IPS-20b (cell line): ENCODE measurements at regions not wholly inside any gene's neighbourhood (a gene's known extent, or its start where the extent isn't known, plus 50 kb on each side); places are given as distances from the start of the nearest gene placed in this dataset.

Experiments
- H3K27ac ChIP-seq: one replicate; pipeline ENCODE4 v1.5.1; 2013; ENCODE audit warnings: low read length
- H3K27me3 ChIP-seq: 2 replicates; pipeline ENCODE4 v1.6.1; 2013; ENCODE audit warnings: mild to moderate bottlenecking, low read length, inconsistent platforms; ENCODE audit not compliant: insufficient read depth
- H3K36me3 ChIP-seq: 2 replicates; pipeline ENCODE4 v1.6.1; 2013; ENCODE audit warnings: low read depth, mild to moderate bottlenecking, inconsistent platforms, low read length, moderate library complexity; ENCODE audit not compliant: insufficient read depth
- H3K4me1 ChIP-seq: 2 replicates; pipeline ENCODE4 v1.6.1; 2013; ENCODE audit warnings: mild to moderate bottlenecking, control low read depth, inconsistent platforms, low read length, moderate library complexity; ENCODE audit not compliant: insufficient read depth
- H3K4me3 ChIP-seq: 2 replicates; pipeline ENCODE4 v1.5.1; 2013; ENCODE audit warnings: mild to moderate bottlenecking, low read length, inconsistent platforms
- H3K9ac ChIP-seq: 2 replicates; pipeline ENCODE4 v1.6.1; 2013; ENCODE audit warnings: low read depth, mild to moderate bottlenecking, inconsistent platforms, low read length, moderate library complexity
- H3K9me3 ChIP-seq: 2 replicates; pipeline ENCODE4 v1.6.1; 2013; ENCODE audit warnings: mild to moderate bottlenecking, low read depth, low read length, inconsistent platforms; ENCODE audit not compliant: insufficient read depth

GRCh38 chr3:194773216-194773615, 87.5 kb downstream of the FAM43A start:
- Histone ChIP-seq H3K36me3 (no peaks in the 10 kb centered on the region), H3K9me3 (no peaks in the 10 kb centered on the region), H3K4me3 (no peak overlapping the region), H3K27ac (no peak overlapping the region), H3K4me1 (peaks cover 6% of the 10 kb centered on the region; the same call in 1 of the 2 replicates), H3K9ac (no peak overlapping the region), H3K27me3 (peaks cover 15% of the 10 kb centered on the region)

- H3K4me3 ChIP-seq, result no peak overlapping the region
- H3K36me3 ChIP-seq, result no peaks in the 10 kb centered on the region
- peaks cover 10% of the 10 kb centered on the region for H3K27me3 ChIP-seq
- H3K4me1 ChIP-seq, result no peaks in the 10 kb centered on the region; the same call in 1 of the 2 replicates
- no peak overlapping the region for H3K27ac ChIP-seq
- no peaks in the 10 kb centered on the region for H3K9me3 ChIP-seq
- H3K9ac ChIP-seq, result no peak overlapping the region
Observed at GRCh38 chr3:194773771-194774455, 88.2 kb downstream of the FAM43A start.

- Histone ChIP-seq H3K9me3 (no peaks in the 10 kb centered on the region), H3K27ac (no peak overlapping the region), H3K27me3 (peaks cover 10% of the 10 kb centered on the region), H3K4me3 (no peak overlapping the region), H3K4me1 (no peaks in the 10 kb centered on the region), H3K36me3 (no peaks in the 10 kb centered on the region), H3K9ac (no peak overlapping the region)
Observed at GRCh38 chr3:194775266-194775665, 89.6 kb downstream of the FAM43A start.

DNA sequence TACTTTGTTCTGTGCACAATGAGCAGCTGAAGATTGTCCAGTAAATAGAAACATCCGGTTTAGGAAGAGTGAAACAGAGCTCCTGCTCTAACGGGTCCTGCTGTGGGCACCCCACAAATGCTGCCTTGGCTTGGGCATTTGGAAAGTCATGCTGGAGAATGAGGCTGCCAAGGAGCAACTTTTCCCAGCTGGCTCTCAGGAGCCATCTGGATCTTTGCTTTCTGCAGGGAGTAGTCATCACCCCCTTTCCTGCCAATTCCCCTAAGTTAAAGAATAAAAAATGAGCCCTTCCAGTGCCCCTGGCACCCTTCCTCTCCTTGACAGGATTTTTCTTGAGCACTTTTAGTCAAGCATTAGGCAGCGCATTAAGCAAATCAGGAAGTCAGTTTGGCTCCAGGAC, 90.0 kb downstream of the FAM43A start:
- Histone ChIP-seq H3K4me1 (no peaks in the 10 kb centered on the region), H3K4me3 (no peak overlapping the region), H3K9me3 (no peaks in the 10 kb centered on the region), H3K36me3 (no peaks in the 10 kb centered on the region), H3K27me3 (peaks cover 8% of the 10 kb centered on the region), H3K27ac (no peak overlapping the region), H3K9ac (no peak overlapping the region)

GRCh38 chr3:194777729-194778128, 92.0 kb downstream of the FAM43A start:
- Histone ChIP-seq H3K36me3 (no peaks in the 10 kb centered on the region), H3K9me3 (no peaks in the 10 kb centered on the region), H3K4me3 (no peak overlapping the region), H3K9ac (no peak overlapping the region), H3K27me3 (no peaks in the 10 kb centered on the region; the same call in 1 of the 2 replicates), H3K4me1 (no peaks in the 10 kb centered on the region), H3K27ac (no peak overlapping the region)

- Histone ChIP-seq H3K9ac (no peak overlapping the region), H3K4me3 (no peak overlapping the region), H3K4me1 (no peaks in the 10 kb centered on the region), H3K36me3 (no peaks in the 10 kb centered on the region), H3K9me3 (no peaks in the 10 kb centered on the region), H3K27me3 (no peaks in the 10 kb centered on the region; the same call in 1 of the 2 replicates), H3K27ac (no peak overlapping the region)
Observed at GRCh38 chr3:194779729-194780224, 94.1 kb downstream of the FAM43A start.

DNA sequence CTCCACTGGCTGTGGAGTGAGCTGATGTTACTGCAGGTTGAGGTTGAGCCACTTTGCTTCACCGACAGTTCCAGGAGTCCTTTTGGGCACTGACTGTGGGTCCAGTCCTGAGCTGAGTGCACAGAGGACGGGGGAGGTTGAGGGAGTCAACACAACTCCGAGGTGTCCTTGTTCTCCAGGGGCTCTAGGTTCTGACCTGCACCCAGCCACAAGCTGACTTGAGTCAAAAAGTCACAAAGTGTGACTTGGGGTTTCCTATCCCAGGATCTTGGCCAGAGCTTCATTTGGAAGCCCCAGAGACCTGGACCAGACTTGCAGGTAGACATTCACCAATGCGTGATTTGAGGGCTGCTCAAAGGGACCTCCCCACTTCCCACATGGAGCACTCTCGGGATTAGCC, 95.0 kb downstream of the FAM43A start:
- Histone ChIP-seq H3K36me3 (no peaks in the 10 kb centered on the region), H3K4me1 (no peaks in the 10 kb centered on the region)

DNA sequence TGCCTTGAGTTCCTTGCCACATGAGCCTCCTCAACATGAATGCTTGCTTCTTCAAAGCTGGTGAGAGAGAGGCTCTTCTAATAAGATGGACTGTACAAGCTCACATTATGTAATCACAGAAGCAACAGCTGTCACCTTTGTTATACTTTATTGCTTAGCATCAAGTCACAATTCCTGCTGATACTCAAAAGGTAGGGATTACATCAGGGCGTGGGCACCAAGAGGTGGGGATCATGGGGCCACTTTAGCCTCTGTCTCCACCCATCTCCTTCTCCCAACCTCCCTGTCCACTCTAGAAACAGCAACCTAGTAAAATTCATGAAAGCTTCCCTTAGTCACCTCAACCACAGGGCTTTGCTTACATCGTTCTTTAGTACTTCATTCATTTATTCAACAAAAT, 95.9 kb downstream of the FAM43A start:
- H3K9me3 ChIP-seq, result no peaks in the 10 kb centered on the region
- no peaks in the 10 kb centered on the region for H3K36me3 ChIP-seq
- no peaks in the 10 kb centered on the region for H3K4me1 ChIP-seq
- no peak overlapping the region for H3K9ac ChIP-seq
- no peak overlapping the region for H3K27ac ChIP-seq
- H3K27me3 ChIP-seq, result no peaks in the 10 kb centered on the region; the same call in 1 of the 2 replicates
- H3K4me3 ChIP-seq, result no peak overlapping the region

More for the DNA sequence above, 95.0 kb downstream of the FAM43A start:
- Histone ChIP-seq H3K9me3 (no peaks in the 10 kb centered on the region), H3K9ac (no peak overlapping the region), H3K4me3 (no peak overlapping the region), H3K27ac (no peak overlapping the region), H3K27me3 (no peaks in the 10 kb centered on the region; the same call in 1 of the 2 replicates)

GRCh38 chr3:194782698-194783404, 97.2 kb downstream of the FAM43A start:
- Histone ChIP-seq H3K27me3 (no peaks in the 10 kb centered on the region), H3K4me1 (no peaks in the 10 kb centered on the region), H3K9me3 (no peaks in the 10 kb centered on the region), H3K9ac (no peak overlapping the region), H3K4me3 (no peak overlapping the region), H3K36me3 (no peaks in the 10 kb centered on the region), H3K27ac (no peak overlapping the region)

DNA sequence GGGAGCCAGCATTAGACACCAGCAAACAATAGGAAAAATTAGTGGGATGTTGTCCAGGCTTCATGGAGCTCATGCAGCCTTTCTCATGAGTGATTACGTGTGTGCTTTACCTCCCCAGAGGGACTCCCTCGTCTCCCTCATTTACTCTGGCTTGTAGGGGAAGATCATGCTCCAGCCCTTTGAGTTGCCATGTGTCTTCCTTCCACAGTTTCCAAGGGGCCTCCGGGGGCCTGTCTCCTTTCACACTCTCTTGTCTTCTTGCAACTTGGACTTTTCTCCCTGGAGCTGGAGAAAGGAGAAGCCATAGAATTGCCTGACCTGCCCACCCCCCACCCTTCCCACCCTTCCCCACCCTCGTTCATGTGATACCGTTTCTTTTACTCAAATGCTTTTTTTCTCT, 98.7 kb downstream of the FAM43A start:
- Histone ChIP-seq H3K9me3 (no peaks in the 10 kb centered on the region), H3K4me3 (no peak overlapping the region), H3K9ac (no peak overlapping the region), H3K27me3 (no peaks in the 10 kb centered on the region), H3K27ac (no peak overlapping the region), H3K4me1 (no peaks in the 10 kb centered on the region), H3K36me3 (no peaks in the 10 kb centered on the region)

GRCh38 chr3:194785315-194785714, 99.6 kb downstream of the FAM43A start:
- H3K4me1 ChIP-seq, result no peaks in the 10 kb centered on the region
- H3K36me3 ChIP-seq, result no peaks in the 10 kb centered on the region
- no peak overlapping the region for H3K27ac ChIP-seq
- no peak overlapping the region for H3K9ac ChIP-seq
- no peaks in the 10 kb centered on the region for H3K27me3 ChIP-seq
- no peaks in the 10 kb centered on the region for H3K9me3 ChIP-seq
- no peak overlapping the region for H3K4me3 ChIP-seq

DNA sequence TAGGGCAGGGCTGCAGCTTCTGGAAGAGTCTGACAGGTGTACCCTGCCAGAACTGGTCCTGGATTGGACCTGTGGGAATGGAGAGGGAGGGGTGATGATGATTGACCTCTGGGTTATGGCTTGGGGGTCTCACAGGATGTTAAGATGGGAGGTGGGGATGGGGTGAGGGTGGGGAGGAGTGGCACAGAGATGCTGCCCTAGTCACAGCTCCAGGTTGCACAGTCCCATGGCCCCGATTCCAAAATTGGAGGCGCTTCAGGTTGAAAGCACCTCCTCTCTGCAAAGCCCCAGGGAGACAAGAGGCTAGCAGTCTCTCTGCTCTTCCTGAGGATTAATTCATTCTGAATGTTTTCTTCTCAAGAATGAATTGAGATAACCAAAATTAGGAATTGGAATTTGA, 101.4 kb downstream of the FAM43A start:
- Histone ChIP-seq H3K36me3 (no peaks in the 10 kb centered on the region), H3K27me3 (no peaks in the 10 kb centered on the region), H3K9ac (no peak overlapping the region), H3K4me1 (no peaks in the 10 kb centered on the region), H3K9me3 (no peaks in the 10 kb centered on the region), H3K27ac (no peak overlapping the region), H3K4me3 (no peak overlapping the region)
